ENCODE measurements at regions not wholly inside any gene's neighbourhood (a gene's known extent, or its start where the extent isn't known, plus 50 kb on each side); places are given as distances from the start of the nearest gene placed in this dataset.

GRCh38 chr2:172354347-172354746 is 73.0 kb upstream of the ITGA6 start:
- DNase-seq (ENCODE audit: extremely low spot score) = no peak
- Histone ChIP-seq H3K9me3 (no peaks in the 10 kb centered on the region), H3K36me3 (no peaks in the 10 kb centered on the region), H3K27ac (replicated peaks in 1 of 4) (no peak overlapping the region), H3K4me1 (peaks cover 9 to 20% (median 12%) of the 10 kb centered on the region in 4 donors), H3K27me3 (no peaks in the 10 kb centered on the region), H3K4me3 (no peak overlapping the region)
- no peak for TF ChIP-seq POLR2AphosphoS5 (IDR thresholded peaks at IDR 0.05)
- TF ChIP-seq POLR2A (IDR thresholded peaks at IDR 0.05; ENCODE audit: low read depth) = no peak
- TF ChIP-seq CTCF (IDR thresholded peaks at IDR 0.05) = no peak
- TF ChIP-seq EP300 (IDR thresholded peaks at IDR 0.05) = no peak
- 89% methylated on average over 4 of the region's 5 CpGs for WGBS
- intact Hi-C loops (cut with DNase I) = no loop called here

GRCh38 chr2:172357442-172357841 is 69.9 kb upstream of the ITGA6 start:
- intact Hi-C loops (cut with DNase I) = no loop called here
- Histone ChIP-seq H3K9me3 (no peaks in the 10 kb centered on the region), H3K4me1 (peaks cover 9 to 23% (median 10%) of the 10 kb centered on the region in 4 donors), H3K4me3 (no peak overlapping the region), H3K27me3 (no peaks in the 10 kb centered on the region), H3K27ac (replicated peaks in 1 of 4) (no peak overlapping the region), H3K36me3 (no peaks in the 10 kb centered on the region)
- no peak for TF ChIP-seq POLR2AphosphoS5 (IDR thresholded peaks at IDR 0.05)
- no peak for TF ChIP-seq EP300 (IDR thresholded peaks at IDR 0.05)
- TF ChIP-seq POLR2A (IDR thresholded peaks at IDR 0.05; ENCODE audit: low read depth) = no peak
- no peak for TF ChIP-seq CTCF (IDR thresholded peaks at IDR 0.05)
- DNase-seq (ENCODE audit: extremely low spot score) = no peak
- WGBS = 78% methylated on average over 3 of the region's 3 CpGs

- intact Hi-C loops (cut with DNase I) = no loop called here
- H3K9me3 ChIP-seq = no peaks in the 10 kb centered on the region
Measured at GRCh38 chr2:172358691-172359556, 68.5 kb upstream of the ITGA6 start.

GRCh38 chr2:172361360-172361759 is 66.0 kb upstream of the ITGA6 start:
- Histone ChIP-seq H3K27ac (replicated peaks in 1 of 4) (no peak overlapping the region), H3K27me3 (no peaks in the 10 kb centered on the region), H3K36me3 (no peaks in the 10 kb centered on the region), H3K4me1 (peaks cover 9 to 23% (median 10%) of the 10 kb centered on the region in 4 donors), H3K9me3 (no peaks in the 10 kb centered on the region), H3K4me3 (no peak overlapping the region)
- TF ChIP-seq CTCF (IDR thresholded peaks at IDR 0.05) (no peak), POLR2A (IDR thresholded peaks at IDR 0.05; ENCODE audit: low read depth) (no peak), POLR2AphosphoS5 (IDR thresholded peaks at IDR 0.05) (no peak), EP300 (IDR thresholded peaks at IDR 0.05) (no peak)
- WGBS = 70% methylated on average over 3 of the region's 3 CpGs
- DNase-seq (ENCODE audit: extremely low spot score) = no peak
- intact Hi-C loops (cut with DNase I) = no loop called here

More at GRCh38 chr2:172358691-172359556, 68.5 kb upstream of the ITGA6 start:
- H3K27ac ChIP-seq (replicated peaks in 1 of 4) = no peak overlapping the region
- H3K4me3 ChIP-seq = no peak overlapping the region
- no peak for DNase-seq (ENCODE audit: extremely low spot score)
- peaks cover 9 to 23% (median 10%) of the 10 kb centered on the region in 4 donors for H3K4me1 ChIP-seq
- 56% methylated on average over 12 of the region's 12 CpGs for WGBS
- TF ChIP-seq EP300 (IDR thresholded peaks at IDR 0.05) (no peak), POLR2A (IDR thresholded peaks at IDR 0.05; ENCODE audit: low read depth) (no peak), CTCF (IDR thresholded peaks at IDR 0.05) (no peak), POLR2AphosphoS5 (IDR thresholded peaks at IDR 0.05) (no peak)
- H3K27me3 ChIP-seq = no peaks in the 10 kb centered on the region
- H3K36me3 ChIP-seq = no peaks in the 10 kb centered on the region
